Activated B cell treated with CpG ODN at 0.5 μM for 24 hours (primary cell): ENCODE measurements at regions not wholly inside any gene's neighbourhood (a gene's known extent, or its start where the extent isn't known, plus 50 kb on each side); places are given as distances from the start of the nearest gene placed in this dataset.

Experiments
- ATAC-seq: fragments of 200-7000 bp; cut with Tn5 transposase; one replicate; pipeline ENCODE4 v1.10.0; 2021; ENCODE audit warnings: low read depth, mild to moderate bottlenecking, moderate library complexity
- CTCF ChIA-PET: fragments of 350-600 bp; sonication (Branson Sonifier 250); formaldehyde crosslinking; loops from one replicate; lab custom pipeline; 2021; ENCODE audit warnings: antibody characterized with exemption; lab: Charles Lee
- POLR2A ChIA-PET: fragments of 350-600 bp; sonication (Branson Sonifier 250); formaldehyde crosslinking; loops from one replicate; lab custom pipeline; 2021; ENCODE audit warnings: antibody characterized with exemption; lab: Charles Lee
- DNase-seq: peaks from one replicate; pipeline ENCODE4 v3.0.0; 2022
- H3K27ac Mint-ChIP-seq: one replicate; pipeline ENCODE4 v1.8.0; 2020; ENCODE audit warnings: mixed read lengths
- H3K27me3 Mint-ChIP-seq: one replicate; pipeline ENCODE4 v1.8.0; 2021; ENCODE audit warnings: mixed read lengths
- H3K36me3 Mint-ChIP-seq: one replicate; pipeline ENCODE4 v1.8.0; 2021; ENCODE audit warnings: low read depth, mixed read lengths
- H3K4me1 Mint-ChIP-seq: one replicate; pipeline ENCODE4 v1.8.0; 2021; ENCODE audit warnings: mixed read lengths
- H3K4me3 Mint-ChIP-seq: one replicate; pipeline ENCODE4 v1.8.0; 2020; ENCODE audit warnings: mild to moderate bottlenecking, mixed read lengths
- H3K9me3 Mint-ChIP-seq: one replicate; pipeline ENCODE4 v1.8.0; 2020; ENCODE audit warnings: mixed read lengths
- intact Hi-C: fragments of 100-400 bp; cut with micrococcal nuclease; formaldehyde crosslinking; loops from one replicate; pipeline ENCODE4 v1.15.1; 2024
- TF ChIP-seq, protein P1 (sequence below): fragments of 200-600 bp; IDR thresholded peaks from one replicate; pipeline ENCODE4 v1.8.0; 2022; ENCODE audit warnings: antibody characterized with exemption, mild to moderate bottlenecking

DNA sequence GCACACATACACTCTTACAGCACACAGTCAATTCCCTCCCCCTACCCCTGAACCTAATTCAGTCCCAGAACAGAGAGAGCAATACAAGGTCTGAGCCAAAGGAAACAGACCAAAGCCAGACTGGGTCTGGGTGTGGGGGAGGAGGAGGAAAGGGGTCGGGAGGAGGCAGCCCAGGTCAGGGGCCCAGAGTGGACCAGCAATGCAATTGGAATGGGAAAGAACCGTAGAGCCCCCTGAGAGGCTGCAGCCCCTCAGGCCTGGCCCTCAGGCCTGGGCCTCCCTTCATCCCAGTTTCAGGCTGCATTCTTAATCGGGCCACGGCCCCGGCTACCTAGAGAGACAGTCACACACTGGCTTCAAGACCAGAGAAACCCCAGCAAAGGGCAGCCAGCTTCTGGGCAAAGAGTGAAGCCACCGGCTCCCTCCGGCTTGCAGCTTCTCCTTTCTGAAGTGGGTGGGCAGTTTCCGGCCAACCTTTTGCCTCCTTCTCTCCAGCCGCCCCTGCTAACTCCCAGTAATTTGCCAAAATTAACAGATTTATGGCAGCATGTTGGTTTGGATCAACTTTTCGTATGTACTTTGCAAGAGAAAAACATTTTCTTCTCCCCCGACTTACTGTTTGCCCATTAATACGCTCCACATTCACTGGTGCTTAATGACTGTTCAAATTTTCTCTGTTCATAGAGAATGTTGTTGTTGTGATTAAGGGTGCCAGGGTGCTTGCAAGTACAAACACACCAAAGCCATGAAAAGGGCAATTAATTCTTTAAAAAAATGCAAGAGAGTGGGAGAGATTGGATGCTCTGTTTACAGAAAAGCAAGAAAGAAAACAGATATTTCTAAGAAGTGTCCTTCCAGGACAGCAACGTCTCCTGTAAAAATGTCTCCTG, 488.3 kb downstream of the MN1 start:
- no peaks in the 10 kb centered on the region for H3K4me1 Mint-ChIP-seq
- intact Hi-C loops: no loop called here
- ATAC-seq (no peak), DNase-seq (no peak)
- H3K27ac Mint-ChIP-seq: no peak overlapping the region
- no peaks in the 10 kb centered on the region for H3K9me3 Mint-ChIP-seq
- CTCF ChIA-PET: no interaction called here
- H3K27me3 Mint-ChIP-seq: peaks cover 7% of the 10 kb centered on the region
- H3K4me3 Mint-ChIP-seq: no peak overlapping the region
- TF ChIP-seq, protein P1, sequence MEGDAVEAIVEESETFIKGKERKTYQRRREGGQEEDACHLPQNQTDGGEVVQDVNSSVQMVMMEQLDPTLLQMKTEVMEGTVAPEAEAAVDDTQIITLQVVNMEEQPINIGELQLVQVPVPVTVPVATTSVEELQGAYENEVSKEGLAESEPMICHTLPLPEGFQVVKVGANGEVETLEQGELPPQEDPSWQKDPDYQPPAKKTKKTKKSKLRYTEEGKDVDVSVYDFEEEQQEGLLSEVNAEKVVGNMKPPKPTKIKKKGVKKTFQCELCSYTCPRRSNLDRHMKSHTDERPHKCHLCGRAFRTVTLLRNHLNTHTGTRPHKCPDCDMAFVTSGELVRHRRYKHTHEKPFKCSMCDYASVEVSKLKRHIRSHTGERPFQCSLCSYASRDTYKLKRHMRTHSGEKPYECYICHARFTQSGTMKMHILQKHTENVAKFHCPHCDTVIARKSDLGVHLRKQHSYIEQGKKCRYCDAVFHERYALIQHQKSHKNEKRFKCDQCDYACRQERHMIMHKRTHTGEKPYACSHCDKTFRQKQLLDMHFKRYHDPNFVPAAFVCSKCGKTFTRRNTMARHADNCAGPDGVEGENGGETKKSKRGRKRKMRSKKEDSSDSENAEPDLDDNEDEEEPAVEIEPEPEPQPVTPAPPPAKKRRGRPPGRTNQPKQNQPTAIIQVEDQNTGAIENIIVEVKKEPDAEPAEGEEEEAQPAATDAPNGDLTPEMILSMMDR: no peak
- POLR2A ChIA-PET: no interaction called here
- no peaks in the 10 kb centered on the region for H3K36me3 Mint-ChIP-seq

GRCh38 chr22:27314276-27314807, 487.2 kb downstream of the MN1 start:
- no peaks in the 10 kb centered on the region for H3K4me1 Mint-ChIP-seq
- POLR2A ChIA-PET: no interaction called here
- H3K4me3 Mint-ChIP-seq: no peak overlapping the region
- H3K36me3 Mint-ChIP-seq: no peaks in the 10 kb centered on the region
- TF ChIP-seq, protein P1: no peak
- DNase-seq (no peak), ATAC-seq (no peak)
- H3K9me3 Mint-ChIP-seq: peaks cover 3% of the 10 kb centered on the region
- intact Hi-C loops: no loop called here
- CTCF ChIA-PET: no interaction called here
- no peak overlapping the region for H3K27ac Mint-ChIP-seq
- peaks cover 7% of the 10 kb centered on the region for H3K27me3 Mint-ChIP-seq

GRCh38 chr22:27315833-27316232, 485.7 kb downstream of the MN1 start:
- intact Hi-C loops: no loop called here
- Mint-ChIP-seq H3K4me1 (no peaks in the 10 kb centered on the region), H3K27ac (no peak overlapping the region), H3K9me3 (peaks cover 3% of the 10 kb centered on the region), H3K4me3 (no peak overlapping the region), H3K27me3 (peaks cover 7% of the 10 kb centered on the region), H3K36me3 (no peaks in the 10 kb centered on the region)
- TF ChIP-seq, protein P1: no peak
- POLR2A ChIA-PET: no interaction called here
- DNase-seq (no peak), ATAC-seq (no peak)
- CTCF ChIA-PET: no interaction called here

DNA sequence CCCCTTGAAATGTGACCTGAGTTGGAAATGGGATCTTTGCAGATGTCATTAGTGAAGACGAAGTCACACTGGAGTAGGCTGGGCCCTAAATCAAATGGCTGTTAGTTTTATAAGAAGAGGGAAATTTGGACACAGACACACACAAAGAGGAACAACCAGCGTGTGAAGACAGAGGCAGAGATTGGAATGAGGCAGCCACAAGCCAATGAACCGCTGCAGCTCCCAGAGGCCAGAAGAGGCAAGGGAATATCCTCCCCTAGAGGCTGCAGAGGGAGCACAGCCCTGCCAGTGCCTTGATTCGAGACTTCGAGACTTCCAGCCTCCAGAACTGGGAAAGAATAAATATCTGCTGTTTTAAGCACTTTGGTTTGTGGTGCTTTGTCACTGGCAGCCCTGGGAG, 484.5 kb downstream of the MN1 start:
- Mint-ChIP-seq H3K4me1 (no peaks in the 10 kb centered on the region), H3K27ac (no peak overlapping the region), H3K27me3 (peaks cover 9% of the 10 kb centered on the region), H3K36me3 (no peaks in the 10 kb centered on the region), H3K9me3 (peaks cover 3% of the 10 kb centered on the region), H3K4me3 (no peak overlapping the region)
- ATAC-seq: no peak
- intact Hi-C loops: no loop called here
- no peak for DNase-seq
- TF ChIP-seq, protein P1: no peak
- ChIA-PET POLR2A (no interaction called here), CTCF (no interaction called here)

- ATAC-seq (no peak), DNase-seq (no peak)
- Mint-ChIP-seq H3K27ac (no peak overlapping the region), H3K4me3 (no peak overlapping the region), H3K4me1 (no peaks in the 10 kb centered on the region), H3K9me3 (peaks cover 3% of the 10 kb centered on the region), H3K27me3 (peaks cover 15% of the 10 kb centered on the region), H3K36me3 (no peaks in the 10 kb centered on the region)
- TF ChIP-seq, protein P1: no peak
- CTCF ChIA-PET: no interaction called here
- POLR2A ChIA-PET: no interaction called here
- intact Hi-C loops: no loop called here
Measured at GRCh38 chr22:27317971-27318428, 483.6 kb downstream of the MN1 start.
